ENCODE measurements at regions not wholly inside any gene's neighbourhood (a gene's known extent, or its start where the extent isn't known, plus 50 kb on each side); places are given as distances from the start of the nearest gene placed in this dataset.

DNA sequence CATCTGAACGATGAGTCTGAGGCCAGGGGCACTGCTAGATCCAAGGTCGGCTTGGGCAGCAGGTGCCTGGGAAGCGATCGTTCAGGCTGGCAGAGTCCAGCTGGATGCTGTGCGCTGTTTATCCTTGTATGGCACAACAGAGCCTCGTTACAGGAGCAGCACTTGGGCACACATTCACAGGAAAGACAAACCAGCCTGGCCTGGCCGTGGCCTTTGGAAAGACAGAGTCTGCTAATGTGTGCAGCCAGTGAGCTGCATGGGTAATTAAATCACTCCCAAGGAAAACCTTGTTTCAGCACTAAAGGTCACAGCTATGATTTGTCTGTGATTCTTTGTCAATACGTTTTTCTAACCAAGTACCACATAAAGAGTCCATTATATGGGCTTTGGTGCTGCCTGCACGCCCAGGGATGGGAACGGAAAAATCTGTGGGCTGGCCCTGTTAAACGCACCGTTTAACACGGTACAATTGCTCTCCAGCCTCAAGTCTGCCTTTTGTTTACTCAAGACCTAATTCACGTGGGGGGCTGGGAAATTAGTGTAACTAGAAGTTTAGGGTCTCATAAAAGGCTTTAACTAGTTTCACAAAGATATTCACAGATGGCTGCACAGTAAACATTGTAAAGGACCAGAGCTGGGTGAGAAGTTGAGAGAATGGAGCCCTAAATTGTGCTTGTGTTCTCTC is 509.3 kb downstream of the KDM4C start:
- H3K27ac ChIP-seq (ENCODE audit: low read depth in 2 of 2, low read length in 1 of 2), result no peak overlapping the region
- no peak overlapping the region for H3K4me3 ChIP-seq (ENCODE audit: low read depth in 1 of 2, low read length in 2 of 2)
- no peaks in the 10 kb centered on the region for H3K27me3 ChIP-seq (ENCODE audit: control insufficient read depth in 1 of 2, insufficient read depth in 2 of 2, low read length in 2 of 2)
- H3K4me1 ChIP-seq (ENCODE audit: control insufficient read depth in 2 of 2, insufficient read depth in 2 of 2, low read length in 1 of 2), result no peaks in the 10 kb centered on the region
- no peaks in the 10 kb centered on the region for H3K36me3 ChIP-seq (ENCODE audit: control insufficient read depth in 2 of 2, insufficient read depth in 2 of 2, low read length in 1 of 2)
- no peaks in the 10 kb centered on the region for H3K9me3 ChIP-seq (ENCODE audit: control insufficient read depth in 2 of 2, insufficient read depth in 1 of 2, low read depth in 1 of 2, low read length in 1 of 2)
- WGBS, 2 donors, result 52 to 62% methylated on average over 14 of the region's 14 CpGs

- no peaks in the 10 kb centered on the region for H3K36me3 ChIP-seq (ENCODE audit: control insufficient read depth in 2 of 2, insufficient read depth in 2 of 2, low read length in 1 of 2)
- H3K9me3 ChIP-seq (ENCODE audit: control insufficient read depth in 2 of 2, insufficient read depth in 1 of 2, low read depth in 1 of 2, low read length in 1 of 2), result no peaks in the 10 kb centered on the region
- no peak overlapping the region for H3K4me3 ChIP-seq (ENCODE audit: low read depth in 1 of 2, low read length in 2 of 2)
- no peaks in the 10 kb centered on the region for H3K27me3 ChIP-seq (ENCODE audit: control insufficient read depth in 1 of 2, insufficient read depth in 2 of 2, low read length in 2 of 2)
- H3K4me1 ChIP-seq (ENCODE audit: control insufficient read depth in 2 of 2, insufficient read depth in 2 of 2, low read length in 1 of 2), result no peaks in the 10 kb centered on the region
- H3K27ac ChIP-seq (ENCODE audit: low read depth in 2 of 2, low read length in 1 of 2), result no peak overlapping the region
Observed at GRCh38 chr9:7265181-7265580, 507.4 kb downstream of the KDM4C start.

DNA sequence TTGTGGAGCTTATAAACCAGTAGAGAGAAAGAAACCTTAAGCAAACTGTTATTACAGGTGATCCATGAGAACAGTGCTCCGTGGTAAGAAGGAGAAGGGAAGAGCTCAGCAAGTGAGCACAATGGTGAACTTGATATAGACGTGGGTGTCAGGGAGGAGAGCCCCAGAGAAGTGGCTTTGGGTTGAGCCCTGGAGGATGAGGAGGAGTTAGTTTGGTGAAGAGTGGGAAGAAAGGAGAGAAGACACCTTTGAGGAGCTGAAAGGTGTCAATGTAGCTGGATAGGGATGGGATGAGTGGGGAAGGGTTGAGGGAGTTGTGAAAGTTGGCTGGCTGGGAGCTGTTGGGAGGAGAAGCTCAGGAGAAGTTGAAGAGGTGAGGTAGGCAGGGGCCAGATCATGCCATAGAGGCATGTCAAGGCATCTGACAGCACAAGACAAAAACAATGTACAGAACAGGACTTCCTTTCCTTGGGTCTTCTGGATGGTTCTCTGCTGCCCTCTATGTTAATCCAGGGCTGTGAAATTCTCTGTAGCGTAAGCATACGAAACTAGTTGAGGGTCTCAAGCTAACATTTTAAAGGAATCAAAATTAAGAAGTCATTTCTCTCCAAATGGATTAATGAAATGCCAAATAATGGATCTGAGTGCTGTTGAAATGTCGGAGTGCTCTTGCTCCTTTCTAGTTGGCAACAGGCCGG is 501.9 kb downstream of the KDM4C start:
- WGBS, 2 donors, result 78 to 83% methylated on average over 6 of the region's 6 CpGs
- Histone ChIP-seq H3K9me3 (ENCODE audit: control insufficient read depth in 2 of 2, insufficient read depth in 1 of 2, low read depth in 1 of 2, low read length in 1 of 2) (no peaks in the 10 kb centered on the region), H3K27me3 (ENCODE audit: control insufficient read depth in 1 of 2, insufficient read depth in 2 of 2, low read length in 2 of 2) (no peaks in the 10 kb centered on the region), H3K27ac (ENCODE audit: low read depth in 2 of 2, low read length in 1 of 2) (no peak overlapping the region), H3K4me3 (ENCODE audit: low read depth in 1 of 2, low read length in 2 of 2) (no peak overlapping the region), H3K4me1 (ENCODE audit: control insufficient read depth in 2 of 2, insufficient read depth in 2 of 2, low read length in 1 of 2) (no peaks in the 10 kb centered on the region), H3K36me3 (ENCODE audit: control insufficient read depth in 2 of 2, insufficient read depth in 2 of 2, low read length in 1 of 2) (no peaks in the 10 kb centered on the region)

DNA sequence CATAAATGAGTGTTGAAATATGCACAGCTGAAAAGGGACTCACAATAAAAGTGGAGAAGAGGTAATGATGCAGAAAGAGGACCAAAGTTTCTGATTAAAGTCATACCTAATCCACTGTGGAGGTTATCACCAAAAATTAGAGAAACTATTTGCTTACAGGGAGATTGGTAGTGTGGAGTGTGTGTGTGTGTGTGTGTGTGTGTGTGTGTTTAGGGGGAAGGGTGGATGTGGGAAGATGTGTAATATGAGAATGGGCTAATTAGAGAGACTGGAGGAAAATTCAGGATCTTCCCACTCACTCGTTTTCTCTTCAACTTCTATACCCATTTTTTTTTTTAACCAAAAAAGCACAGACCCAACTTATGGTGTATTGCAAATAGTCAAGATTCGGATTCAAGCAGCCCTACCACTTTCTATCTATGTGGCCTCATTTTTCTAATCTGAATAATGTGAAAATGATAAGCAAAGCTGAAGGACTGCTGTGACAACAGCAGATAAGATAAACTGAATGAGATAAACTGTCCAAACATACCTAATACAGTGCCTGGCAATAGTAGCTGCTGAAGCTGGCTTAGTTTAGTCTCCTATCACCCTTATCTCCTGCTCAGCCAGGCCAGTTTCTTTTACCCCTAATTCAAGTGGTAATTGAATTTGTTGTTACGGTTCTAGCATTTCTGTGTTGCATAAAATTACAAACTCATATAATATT is 501.1 kb downstream of the KDM4C start:
- Histone ChIP-seq H3K4me3 (ENCODE audit: low read depth in 1 of 2, low read length in 2 of 2) (no peak overlapping the region), H3K9me3 (ENCODE audit: control insufficient read depth in 2 of 2, insufficient read depth in 1 of 2, low read depth in 1 of 2, low read length in 1 of 2) (no peaks in the 10 kb centered on the region), H3K27me3 (ENCODE audit: control insufficient read depth in 1 of 2, insufficient read depth in 2 of 2, low read length in 2 of 2) (no peaks in the 10 kb centered on the region), H3K4me1 (ENCODE audit: control insufficient read depth in 2 of 2, insufficient read depth in 2 of 2, low read length in 1 of 2) (no peaks in the 10 kb centered on the region), H3K36me3 (ENCODE audit: control insufficient read depth in 2 of 2, insufficient read depth in 2 of 2, low read length in 1 of 2) (no peaks in the 10 kb centered on the region), H3K27ac (ENCODE audit: low read depth in 2 of 2, low read length in 1 of 2) (no peak overlapping the region)
- 35 to 60% methylated on average over 3 of the region's 3 CpGs for WGBS, 2 donors

DNA sequence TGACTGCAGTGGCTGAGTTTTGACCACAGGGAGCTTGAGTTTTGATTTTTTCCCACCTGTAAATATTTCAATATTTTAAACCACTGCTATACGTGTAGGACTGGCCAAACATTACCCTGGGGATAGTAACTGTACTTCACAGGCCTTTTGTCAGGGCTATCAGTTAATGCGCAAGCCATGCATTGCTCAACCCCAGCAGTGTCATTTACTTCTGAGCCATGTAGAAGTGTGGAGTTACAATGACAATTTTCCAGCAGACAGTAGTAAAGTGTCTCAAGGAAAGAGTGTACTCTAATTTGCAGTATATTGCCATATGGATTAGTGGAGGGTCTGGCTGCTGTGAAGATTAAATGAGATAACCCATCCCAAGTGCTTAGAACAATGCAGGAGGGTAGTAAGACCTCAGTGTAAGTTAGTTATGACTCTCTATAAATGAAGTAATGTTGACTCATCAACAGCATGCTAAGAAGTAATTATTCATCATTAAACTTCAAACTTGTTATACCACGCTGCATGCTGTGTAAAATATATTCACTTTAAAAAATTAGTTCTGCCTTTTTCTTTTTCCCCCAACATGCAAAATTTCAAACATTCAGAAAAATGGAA is 489.2 kb downstream of the KDM4C start:
- Histone ChIP-seq H3K27ac (ENCODE audit: low read depth in 2 of 2, low read length in 1 of 2) (no peak overlapping the region), H3K4me1 (ENCODE audit: control insufficient read depth in 2 of 2, insufficient read depth in 2 of 2, low read length in 1 of 2) (no peaks in the 10 kb centered on the region), H3K4me3 (ENCODE audit: low read depth in 1 of 2, low read length in 2 of 2) (no peak overlapping the region), H3K9me3 (ENCODE audit: control insufficient read depth in 2 of 2, insufficient read depth in 1 of 2, low read depth in 1 of 2, low read length in 1 of 2) (no peaks in the 10 kb centered on the region), H3K36me3 (ENCODE audit: control insufficient read depth in 2 of 2, insufficient read depth in 2 of 2, low read length in 1 of 2) (no peaks in the 10 kb centered on the region), H3K27me3 (ENCODE audit: control insufficient read depth in 1 of 2, insufficient read depth in 2 of 2, low read length in 2 of 2) (no peaks in the 10 kb centered on the region)
- 78 to 82% methylated on average over 3 of the region's 3 CpGs for WGBS, 2 donors

GRCh38 chr9:7245976-7246580 is 488.3 kb downstream of the KDM4C start:
- Histone ChIP-seq H3K4me1 (ENCODE audit: control insufficient read depth in 2 of 2, insufficient read depth in 2 of 2, low read length in 1 of 2) (no peaks in the 10 kb centered on the region), H3K27ac (ENCODE audit: low read depth in 2 of 2, low read length in 1 of 2) (no peak overlapping the region), H3K27me3 (ENCODE audit: control insufficient read depth in 1 of 2, insufficient read depth in 2 of 2, low read length in 2 of 2) (no peaks in the 10 kb centered on the region), H3K36me3 (ENCODE audit: control insufficient read depth in 2 of 2, insufficient read depth in 2 of 2, low read length in 1 of 2) (no peaks in the 10 kb centered on the region), H3K9me3 (ENCODE audit: control insufficient read depth in 2 of 2, insufficient read depth in 1 of 2, low read depth in 1 of 2, low read length in 1 of 2) (no peaks in the 10 kb centered on the region), H3K4me3 (ENCODE audit: low read depth in 1 of 2, low read length in 2 of 2) (no peak overlapping the region)
- 67 to 69% methylated on average over 8 of the region's 8 CpGs for WGBS, 2 donors

- H3K27ac ChIP-seq (ENCODE audit: low read depth in 2 of 2, low read length in 1 of 2), result no peak overlapping the region
- H3K4me3 ChIP-seq (ENCODE audit: low read depth in 1 of 2, low read length in 2 of 2), result no peak overlapping the region
- no peaks in the 10 kb centered on the region for H3K9me3 ChIP-seq (ENCODE audit: control insufficient read depth in 2 of 2, insufficient read depth in 1 of 2, low read depth in 1 of 2, low read length in 1 of 2)
- no peaks in the 10 kb centered on the region for H3K4me1 ChIP-seq (ENCODE audit: control insufficient read depth in 2 of 2, insufficient read depth in 2 of 2, low read length in 1 of 2)
- H3K36me3 ChIP-seq (ENCODE audit: control insufficient read depth in 2 of 2, insufficient read depth in 2 of 2, low read length in 1 of 2), result no peaks in the 10 kb centered on the region
- no peaks in the 10 kb centered on the region for H3K27me3 ChIP-seq (ENCODE audit: control insufficient read depth in 1 of 2, insufficient read depth in 2 of 2, low read length in 2 of 2)
Observed at GRCh38 chr9:7243838-7244237, 486.1 kb downstream of the KDM4C start.

DNA sequence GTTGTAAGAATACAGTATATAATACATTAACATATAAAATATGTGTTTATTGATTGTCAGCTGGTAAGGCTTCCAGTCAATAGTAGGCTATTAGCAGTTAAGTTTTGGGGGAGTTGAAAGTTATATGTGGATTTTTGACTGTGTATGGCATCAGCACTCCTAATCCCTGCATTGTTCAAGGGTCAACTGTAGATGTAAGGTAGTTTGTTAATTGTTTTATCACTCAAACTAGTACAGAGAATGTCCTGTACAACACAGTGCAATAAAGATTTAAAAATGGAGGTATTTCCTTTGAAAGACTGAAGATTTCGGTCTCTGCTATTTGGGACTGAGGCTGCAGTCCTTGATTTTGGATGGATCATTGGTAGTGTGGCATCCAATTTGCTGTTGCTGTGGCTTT is 484.4 kb downstream of the KDM4C start:
- Histone ChIP-seq H3K4me1 (ENCODE audit: control insufficient read depth in 2 of 2, insufficient read depth in 2 of 2, low read length in 1 of 2) (no peaks in the 10 kb centered on the region), H3K36me3 (ENCODE audit: control insufficient read depth in 2 of 2, insufficient read depth in 2 of 2, low read length in 1 of 2) (no peaks in the 10 kb centered on the region), H3K27ac (ENCODE audit: low read depth in 2 of 2, low read length in 1 of 2) (no peak overlapping the region), H3K4me3 (ENCODE audit: low read depth in 1 of 2, low read length in 2 of 2) (no peak overlapping the region), H3K27me3 (ENCODE audit: control insufficient read depth in 1 of 2, insufficient read depth in 2 of 2, low read length in 2 of 2) (no peaks in the 10 kb centered on the region), H3K9me3 (ENCODE audit: control insufficient read depth in 2 of 2, insufficient read depth in 1 of 2, low read depth in 1 of 2, low read length in 1 of 2) (no peaks in the 10 kb centered on the region)
- WGBS, 2 donors, result 90 to 97% methylated on average over 1 of the region's 1 CpG

GRCh38 chr9:7241694-7242093 is 483.9 kb downstream of the KDM4C start:
- H3K4me3 ChIP-seq (ENCODE audit: low read depth in 1 of 2, low read length in 2 of 2), result no peak overlapping the region

More at GRCh38 chr9:7241694-7242093, 483.9 kb downstream of the KDM4C start:
- Histone ChIP-seq H3K36me3 (ENCODE audit: control insufficient read depth in 2 of 2, insufficient read depth in 2 of 2, low read length in 1 of 2) (no peaks in the 10 kb centered on the region), H3K27me3 (ENCODE audit: control insufficient read depth in 1 of 2, insufficient read depth in 2 of 2, low read length in 2 of 2) (no peaks in the 10 kb centered on the region), H3K4me1 (ENCODE audit: control insufficient read depth in 2 of 2, insufficient read depth in 2 of 2, low read length in 1 of 2) (no peaks in the 10 kb centered on the region), H3K9me3 (ENCODE audit: control insufficient read depth in 2 of 2, insufficient read depth in 1 of 2, low read depth in 1 of 2, low read length in 1 of 2) (no peaks in the 10 kb centered on the region), H3K27ac (ENCODE audit: low read depth in 2 of 2, low read length in 1 of 2) (no peak overlapping the region)
- 86 to 91% methylated on average over 2 of the region's 2 CpGs for WGBS, 2 donors
